ENCODE measurements at regions not wholly inside any gene's neighbourhood (a gene's known extent, or its start where the extent isn't known, plus 50 kb on each side); places are given as distances from the start of the nearest gene placed in this dataset.

GRCh38 chr9:105089874-105090273 is 154.6 kb upstream of the SLC44A1 start:
- Mint-ChIP-seq H3K27ac (ENCODE audit: unreplicated experiment) (no peak overlapping the region), H3K27me3 (ENCODE audit: unreplicated experiment) (peaks cover 1% of the 10 kb centered on the region), H3K36me3 (ENCODE audit: unreplicated experiment) (peaks cover 4% of the 10 kb centered on the region), H3K9me3 (ENCODE audit: unreplicated experiment) (peaks cover 2% of the 10 kb centered on the region), H3K4me3 (ENCODE audit: unreplicated experiment) (no peak overlapping the region), H3K4me1 (ENCODE audit: low read depth, unreplicated experiment) (no peaks in the 10 kb centered on the region)
- no peak for TF ChIP-seq CTCF (IDR thresholded peaks at IDR 0.05; ENCODE audit: partially characterized antibody, unreplicated experiment)
- DNase-seq, result no peak

GRCh38 chr9:105091004-105091640 is 153.3 kb upstream of the SLC44A1 start:
- H3K9me3 Mint-ChIP-seq (ENCODE audit: unreplicated experiment), result peaks cover 2% of the 10 kb centered on the region
- no peak overlapping the region for H3K27ac Mint-ChIP-seq (ENCODE audit: unreplicated experiment)
- no peak overlapping the region for H3K4me3 Mint-ChIP-seq (ENCODE audit: unreplicated experiment)
- H3K36me3 Mint-ChIP-seq (ENCODE audit: unreplicated experiment), result no peaks in the 10 kb centered on the region
- H3K4me1 Mint-ChIP-seq (ENCODE audit: low read depth, unreplicated experiment), result no peaks in the 10 kb centered on the region
- DNase-seq, result no peak
- TF ChIP-seq CTCF (IDR thresholded peaks at IDR 0.05; ENCODE audit: partially characterized antibody, unreplicated experiment), result no peak
- H3K27me3 Mint-ChIP-seq (ENCODE audit: unreplicated experiment), result peaks cover 1% of the 10 kb centered on the region

- H3K4me3 Mint-ChIP-seq (ENCODE audit: unreplicated experiment), result no peak overlapping the region
- H3K27ac Mint-ChIP-seq (ENCODE audit: unreplicated experiment), result no peak overlapping the region
- no peaks in the 10 kb centered on the region for H3K36me3 Mint-ChIP-seq (ENCODE audit: unreplicated experiment)
- DNase-seq, result no peak
- no peaks in the 10 kb centered on the region for H3K4me1 Mint-ChIP-seq (ENCODE audit: low read depth, unreplicated experiment)
- H3K27me3 Mint-ChIP-seq (ENCODE audit: unreplicated experiment), result peaks cover 1% of the 10 kb centered on the region
- no peaks in the 10 kb centered on the region for H3K9me3 Mint-ChIP-seq (ENCODE audit: unreplicated experiment)
- no peak for TF ChIP-seq CTCF (IDR thresholded peaks at IDR 0.05; ENCODE audit: partially characterized antibody, unreplicated experiment)
These were observed 150.8 kb upstream of the SLC44A1 start for GRCh38 chr9:105093685-105094084.

GRCh38 chr9:105098370-105098769 is 146.1 kb upstream of the SLC44A1 start:
- Mint-ChIP-seq H3K27me3 (ENCODE audit: unreplicated experiment) (peaks cover 1% of the 10 kb centered on the region), H3K4me3 (ENCODE audit: unreplicated experiment) (no peak overlapping the region), H3K36me3 (ENCODE audit: unreplicated experiment) (no peaks in the 10 kb centered on the region), H3K9me3 (ENCODE audit: unreplicated experiment) (no peaks in the 10 kb centered on the region), H3K27ac (ENCODE audit: unreplicated experiment) (no peak overlapping the region), H3K4me1 (ENCODE audit: low read depth, unreplicated experiment) (no peaks in the 10 kb centered on the region)
- no peak for TF ChIP-seq CTCF (IDR thresholded peaks at IDR 0.05; ENCODE audit: partially characterized antibody, unreplicated experiment)
- DNase-seq, result no peak

- H3K36me3 Mint-ChIP-seq (ENCODE audit: unreplicated experiment), result no peaks in the 10 kb centered on the region
- no peak overlapping the region for H3K27ac Mint-ChIP-seq (ENCODE audit: unreplicated experiment)
- DNase-seq, result no peak
- TF ChIP-seq CTCF (IDR thresholded peaks at IDR 0.05; ENCODE audit: partially characterized antibody, unreplicated experiment), result no peak
- H3K27me3 Mint-ChIP-seq (ENCODE audit: unreplicated experiment), result no peaks in the 10 kb centered on the region
- no peak overlapping the region for H3K4me3 Mint-ChIP-seq (ENCODE audit: unreplicated experiment)
- peaks cover 3% of the 10 kb centered on the region for H3K9me3 Mint-ChIP-seq (ENCODE audit: unreplicated experiment)
- H3K4me1 Mint-ChIP-seq (ENCODE audit: low read depth, unreplicated experiment), result peaks cover 4% of the 10 kb centered on the region
These were observed 140.7 kb upstream of the SLC44A1 start for GRCh38 chr9:105103776-105104175.

Measured in glutamatergic neuron (in vitro differentiated cells).